ENCODE measurements at regions not wholly inside any gene's neighbourhood (a gene's known extent, or its start where the extent isn't known, plus 50 kb on each side); places are given as distances from the start of the nearest gene placed in this dataset.

DNA sequence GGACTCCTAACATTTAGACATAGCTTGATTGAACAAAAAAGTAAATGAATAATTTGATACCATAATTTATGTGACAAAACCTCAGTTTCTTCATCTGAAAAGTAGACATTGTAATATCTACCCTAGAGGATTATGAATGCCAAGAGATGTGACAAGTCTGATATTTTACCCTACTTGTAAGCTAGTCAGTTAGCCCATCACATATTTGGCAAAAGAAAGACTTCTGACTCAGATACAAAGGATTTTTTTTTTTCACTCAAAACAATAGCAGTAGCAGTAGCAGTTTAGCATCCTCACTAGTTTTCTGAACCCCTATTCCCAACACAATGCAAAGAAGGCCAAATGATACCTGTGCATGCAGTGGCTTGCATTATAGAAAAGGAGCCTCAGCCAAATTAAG, 377.3 kb upstream of the E2F7 start:
- CTCF ChIA-PET = no interaction called here
- H3K36me3 Mint-ChIP-seq (ENCODE audit: low read depth) = no peaks in the 10 kb centered on the region

DNA sequence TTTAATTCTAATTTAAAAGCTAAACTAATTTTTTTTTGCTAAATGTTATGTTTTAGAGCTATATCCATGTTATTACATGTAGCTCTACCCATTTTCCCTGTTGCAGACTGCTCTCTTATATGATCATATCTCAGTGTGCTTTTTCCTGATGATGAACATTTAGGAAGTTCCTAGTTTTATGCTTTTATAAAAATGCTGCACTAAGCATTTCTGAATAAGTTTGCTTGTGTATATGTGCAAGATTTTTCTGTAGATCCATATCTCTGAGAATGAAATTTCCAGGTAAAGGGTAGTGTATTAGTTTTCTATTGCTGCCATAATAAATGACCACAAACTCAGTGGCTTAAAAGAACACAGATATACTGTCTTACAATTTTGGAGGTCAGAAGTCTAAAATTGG, 374.4 kb upstream of the E2F7 start:
- CTCF ChIA-PET = no interaction called here
- intact Hi-C loops (cut with micrococcal nuclease) = no loop called here
- H3K27me3 Mint-ChIP-seq (ENCODE audit: low read depth) = no peaks in the 10 kb centered on the region
- no peaks in the 10 kb centered on the region for H3K4me1 Mint-ChIP-seq (ENCODE audit: low read depth)
- H3K4me3 Mint-ChIP-seq = no peak overlapping the region
- no peaks in the 10 kb centered on the region for H3K36me3 Mint-ChIP-seq (ENCODE audit: low read depth)
- no peaks in the 10 kb centered on the region for H3K9me3 Mint-ChIP-seq
- H3K27ac Mint-ChIP-seq = no peak overlapping the region
- no peak for DNase-seq

More for the DNA sequence above, 377.3 kb upstream of the E2F7 start:
- DNase-seq = no peak
- Mint-ChIP-seq H3K4me1 (ENCODE audit: low read depth) (no peaks in the 10 kb centered on the region), H3K9me3 (peaks cover 2% of the 10 kb centered on the region), H3K27ac (no peak overlapping the region), H3K4me3 (no peak overlapping the region), H3K27me3 (ENCODE audit: low read depth) (no peaks in the 10 kb centered on the region)
- intact Hi-C loops (cut with micrococcal nuclease) = no loop called here

DNA sequence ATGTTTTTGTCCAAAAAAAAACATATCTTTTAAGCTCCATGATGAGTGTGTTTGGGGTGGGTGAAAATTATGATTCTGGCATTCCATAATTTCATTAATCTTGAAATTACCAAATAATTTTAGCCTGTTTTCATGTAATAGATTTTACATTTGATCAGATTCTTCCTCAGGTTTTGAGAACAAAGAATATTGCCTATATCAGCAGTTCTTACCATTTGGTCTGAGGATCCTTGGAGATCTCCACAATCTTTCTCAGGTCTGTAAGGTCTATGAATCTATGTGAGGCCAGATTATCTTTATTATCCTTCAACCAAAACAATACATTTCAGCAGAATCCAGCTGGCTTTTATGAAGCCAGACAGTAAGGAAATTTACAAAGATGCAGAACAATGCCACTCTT, 373.3 kb upstream of the E2F7 start:
- no peaks in the 10 kb centered on the region for H3K36me3 Mint-ChIP-seq (ENCODE audit: low read depth)
- no peaks in the 10 kb centered on the region for H3K4me1 Mint-ChIP-seq (ENCODE audit: low read depth)
- DNase-seq = no peak
- H3K27me3 Mint-ChIP-seq (ENCODE audit: low read depth) = no peaks in the 10 kb centered on the region
- H3K27ac Mint-ChIP-seq = no peak overlapping the region
- no peaks in the 10 kb centered on the region for H3K9me3 Mint-ChIP-seq
- intact Hi-C loops (cut with micrococcal nuclease) = no loop called here
- CTCF ChIA-PET = no interaction called here
- H3K4me3 Mint-ChIP-seq = no peak overlapping the region

DNA sequence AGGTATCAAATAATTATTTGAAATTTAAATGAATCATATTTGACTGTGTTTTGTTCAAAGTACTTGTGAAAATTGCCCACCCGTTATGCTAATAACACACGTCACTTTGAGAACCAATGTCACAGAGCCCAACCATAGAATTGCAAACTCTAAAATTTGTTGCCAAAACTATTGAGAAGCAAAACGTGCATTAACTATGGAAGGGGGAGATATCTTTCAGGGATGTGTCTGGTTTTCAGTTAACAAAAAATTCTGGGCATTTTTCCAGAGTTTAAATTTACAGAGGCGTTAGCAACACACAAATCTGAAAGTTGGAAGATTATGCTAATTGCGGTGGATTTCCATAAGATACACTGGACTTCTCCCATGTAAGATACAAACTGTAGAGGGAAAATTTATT, 371.8 kb upstream of the E2F7 start:
- H3K4me3 Mint-ChIP-seq = no peak overlapping the region
- no peaks in the 10 kb centered on the region for H3K9me3 Mint-ChIP-seq
- H3K36me3 Mint-ChIP-seq (ENCODE audit: low read depth) = no peaks in the 10 kb centered on the region
- H3K4me1 Mint-ChIP-seq (ENCODE audit: low read depth) = no peaks in the 10 kb centered on the region
- CTCF ChIA-PET = no interaction called here
- H3K27ac Mint-ChIP-seq = no peak overlapping the region
- H3K27me3 Mint-ChIP-seq (ENCODE audit: low read depth) = no peaks in the 10 kb centered on the region
- no peak for DNase-seq
- intact Hi-C loops (cut with micrococcal nuclease) = no loop called here

DNA sequence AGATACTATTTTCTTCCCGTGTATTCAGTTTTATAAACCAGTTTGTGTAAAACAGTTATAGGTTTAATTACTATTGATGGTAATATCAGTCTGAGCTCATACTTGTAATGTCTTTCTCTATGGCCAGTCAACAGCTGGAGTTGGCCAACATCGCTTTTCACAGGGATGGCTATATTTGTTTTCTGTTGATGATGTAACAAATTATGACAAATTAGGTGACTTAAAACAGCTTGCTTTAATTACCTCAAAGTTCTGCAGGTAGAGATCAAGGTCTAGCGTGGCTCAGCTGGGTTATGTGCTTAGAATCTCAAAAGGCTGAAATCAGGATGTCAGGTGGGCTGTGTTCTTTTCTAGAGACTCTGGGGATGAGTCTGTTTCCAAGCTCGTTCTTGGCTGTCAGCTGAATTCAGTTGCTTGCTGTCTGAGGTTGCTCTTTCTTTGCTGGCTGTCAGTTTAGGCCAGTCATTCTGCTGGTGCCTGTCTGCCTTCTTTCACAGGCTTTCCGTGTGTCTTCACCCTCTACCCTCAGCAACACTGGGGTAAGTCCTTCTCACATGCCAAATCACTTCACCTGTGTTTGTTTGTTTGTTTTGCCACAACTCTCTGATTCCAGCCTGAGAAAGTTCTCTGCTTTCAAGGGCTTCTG, 370.2 kb upstream of the E2F7 start:
- Mint-ChIP-seq H3K36me3 (ENCODE audit: low read depth) (no peaks in the 10 kb centered on the region), H3K27ac (no peak overlapping the region), H3K4me3 (no peak overlapping the region), H3K27me3 (ENCODE audit: low read depth) (no peaks in the 10 kb centered on the region), H3K4me1 (ENCODE audit: low read depth) (no peaks in the 10 kb centered on the region), H3K9me3 (no peaks in the 10 kb centered on the region)
- intact Hi-C loops (cut with micrococcal nuclease) = no loop called here
- DNase-seq = no peak
- CTCF ChIA-PET = no interaction called here

DNA sequence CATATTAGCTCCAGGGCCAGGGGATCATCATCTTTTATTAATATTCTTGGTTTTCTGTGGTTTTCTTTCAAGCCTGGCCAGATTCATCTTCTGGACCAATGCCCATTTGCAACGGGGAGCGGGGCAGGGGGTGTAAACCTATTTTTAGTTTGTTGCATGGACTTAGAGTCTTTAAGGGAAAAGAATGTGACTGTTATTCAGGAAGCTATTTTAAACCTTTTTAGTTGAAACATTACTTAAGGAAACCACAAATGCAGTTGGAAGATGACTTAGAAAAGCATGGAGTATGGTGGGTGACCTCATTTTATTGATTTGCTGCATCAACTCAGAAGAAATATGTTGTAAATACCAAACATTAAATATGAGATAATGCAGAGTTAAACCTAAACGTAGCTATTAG, 368.4 kb upstream of the E2F7 start:
- no peaks in the 10 kb centered on the region for H3K4me1 Mint-ChIP-seq (ENCODE audit: low read depth)
- H3K27me3 Mint-ChIP-seq (ENCODE audit: low read depth) = no peaks in the 10 kb centered on the region
- no peaks in the 10 kb centered on the region for H3K36me3 Mint-ChIP-seq (ENCODE audit: low read depth)
- H3K9me3 Mint-ChIP-seq = no peaks in the 10 kb centered on the region
- H3K4me3 Mint-ChIP-seq = no peak overlapping the region
- CTCF ChIA-PET = no interaction called here
- no peak for DNase-seq
- H3K27ac Mint-ChIP-seq = no peak overlapping the region
- intact Hi-C loops (cut with micrococcal nuclease) = no loop called here

DNA sequence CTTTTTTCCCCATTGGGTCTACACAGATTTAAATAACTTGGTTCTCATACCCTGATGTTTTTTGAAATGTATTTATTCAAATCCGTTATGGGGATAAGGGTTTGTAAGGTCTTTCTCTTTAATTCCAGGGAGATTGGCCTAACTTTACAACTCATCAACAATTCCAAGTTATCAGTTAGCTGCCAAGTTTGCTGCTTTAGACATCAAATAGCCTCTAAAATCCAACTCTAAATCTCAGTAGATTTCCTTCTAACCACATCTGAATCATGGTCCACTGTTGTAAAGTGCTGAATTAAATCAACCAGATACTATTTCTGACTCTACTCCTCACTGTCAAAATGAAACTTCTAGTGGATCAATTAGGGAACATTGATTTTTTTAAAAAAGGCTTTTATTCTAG, 364.1 kb upstream of the E2F7 start:
- intact Hi-C loops (cut with micrococcal nuclease) = no loop called here
- DNase-seq = no peak
- Mint-ChIP-seq H3K4me3 (no peak overlapping the region), H3K36me3 (ENCODE audit: low read depth) (no peaks in the 10 kb centered on the region), H3K27me3 (ENCODE audit: low read depth) (no peaks in the 10 kb centered on the region), H3K27ac (no peak overlapping the region), H3K9me3 (peaks cover 8% of the 10 kb centered on the region), H3K4me1 (ENCODE audit: low read depth) (no peaks in the 10 kb centered on the region)
- CTCF ChIA-PET = interaction anchor here (0.5 kb wide), 1 partner anchor 258 kb away, joined by 3 read pairs; no protein-coding TSS in a partner anchor

DNA sequence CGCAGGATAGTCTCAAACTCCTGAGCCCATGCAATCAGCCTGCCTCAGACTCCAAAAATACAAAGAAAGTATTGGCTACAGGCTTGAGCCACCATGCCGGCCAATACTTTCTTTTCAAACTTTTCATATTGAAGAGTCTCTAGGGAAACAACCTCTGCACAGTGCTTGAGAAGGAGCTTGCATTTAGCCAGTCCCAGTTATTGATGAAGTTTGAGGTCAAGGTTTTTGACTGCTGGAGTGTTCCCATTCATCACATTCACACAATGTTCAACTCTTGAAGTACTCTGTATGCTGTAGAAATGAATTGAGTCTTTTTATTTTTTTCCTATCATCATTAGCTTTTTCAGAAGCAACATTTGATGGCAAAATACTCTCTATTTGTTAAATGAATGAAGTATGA, 355.8 kb upstream of the E2F7 start:
- Mint-ChIP-seq H3K4me3 (no peak overlapping the region), H3K36me3 (ENCODE audit: low read depth) (no peaks in the 10 kb centered on the region), H3K27me3 (ENCODE audit: low read depth) (no peaks in the 10 kb centered on the region), H3K27ac (no peak overlapping the region), H3K4me1 (ENCODE audit: low read depth) (no peaks in the 10 kb centered on the region), H3K9me3 (peaks cover 4% of the 10 kb centered on the region)
- DNase-seq = no peak
- CTCF ChIA-PET = no interaction called here
- intact Hi-C loops (cut with micrococcal nuclease) = no loop called here

DNA sequence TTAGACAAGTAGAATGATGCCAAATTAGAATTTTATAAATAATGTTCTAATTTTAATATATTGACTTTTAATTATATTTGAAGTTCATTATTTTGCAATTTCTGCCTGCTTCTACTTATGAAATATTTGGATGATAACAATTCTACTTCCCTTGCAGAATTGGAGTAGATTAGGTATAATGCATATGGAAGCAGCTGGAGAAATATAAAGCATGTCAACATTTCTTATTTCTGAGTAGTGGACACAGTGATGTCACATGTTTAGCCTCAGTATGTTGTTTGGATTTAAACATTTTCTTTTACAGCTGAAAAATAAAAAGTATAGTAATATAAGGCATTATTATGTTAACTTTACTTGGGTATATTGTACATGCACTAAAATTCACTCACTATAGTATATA, 344.2 kb upstream of the E2F7 start:
- intact Hi-C loops (cut with micrococcal nuclease) = no loop called here
- no peaks in the 10 kb centered on the region for H3K27me3 Mint-ChIP-seq (ENCODE audit: low read depth)
- H3K9me3 Mint-ChIP-seq = peaks cover 1% of the 10 kb centered on the region
- CTCF ChIA-PET = no interaction called here
- no peak overlapping the region for H3K27ac Mint-ChIP-seq
- no peaks in the 10 kb centered on the region for H3K4me1 Mint-ChIP-seq (ENCODE audit: low read depth)
- no peaks in the 10 kb centered on the region for H3K36me3 Mint-ChIP-seq (ENCODE audit: low read depth)
- no peak overlapping the region for H3K4me3 Mint-ChIP-seq
- no peak for DNase-seq

DNA sequence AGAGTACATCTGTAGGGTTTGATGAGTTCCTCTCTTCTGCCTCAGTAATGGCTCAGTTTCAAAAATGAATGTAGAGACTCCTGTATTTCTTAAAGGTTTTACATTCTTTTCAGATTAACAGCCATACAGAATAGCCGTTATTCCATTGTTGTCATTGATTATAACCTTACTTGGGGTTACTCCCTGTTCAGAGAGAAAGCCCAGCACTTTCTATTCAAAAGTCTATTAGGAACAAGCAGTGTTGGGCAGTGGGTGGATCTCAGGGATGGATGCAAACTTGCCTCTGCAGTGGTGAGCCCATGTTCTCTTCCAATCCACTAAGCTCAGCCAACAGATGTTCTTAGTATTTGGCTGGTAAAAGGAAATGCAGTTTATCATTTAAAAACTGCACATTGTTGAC, 342.6 kb upstream of the E2F7 start:
- DNase-seq = no peak
- Mint-ChIP-seq H3K27me3 (ENCODE audit: low read depth) (no peaks in the 10 kb centered on the region), H3K9me3 (peaks cover 1% of the 10 kb centered on the region), H3K27ac (no peak overlapping the region), H3K36me3 (ENCODE audit: low read depth) (no peaks in the 10 kb centered on the region), H3K4me3 (no peak overlapping the region), H3K4me1 (ENCODE audit: low read depth) (no peaks in the 10 kb centered on the region)
- CTCF ChIA-PET = interaction anchor here (0.5 kb wide), 1 partner anchor 471 kb away, joined by 5 read pairs; no protein-coding TSS in a partner anchor
- intact Hi-C loops (cut with micrococcal nuclease) = no loop called here

DNA sequence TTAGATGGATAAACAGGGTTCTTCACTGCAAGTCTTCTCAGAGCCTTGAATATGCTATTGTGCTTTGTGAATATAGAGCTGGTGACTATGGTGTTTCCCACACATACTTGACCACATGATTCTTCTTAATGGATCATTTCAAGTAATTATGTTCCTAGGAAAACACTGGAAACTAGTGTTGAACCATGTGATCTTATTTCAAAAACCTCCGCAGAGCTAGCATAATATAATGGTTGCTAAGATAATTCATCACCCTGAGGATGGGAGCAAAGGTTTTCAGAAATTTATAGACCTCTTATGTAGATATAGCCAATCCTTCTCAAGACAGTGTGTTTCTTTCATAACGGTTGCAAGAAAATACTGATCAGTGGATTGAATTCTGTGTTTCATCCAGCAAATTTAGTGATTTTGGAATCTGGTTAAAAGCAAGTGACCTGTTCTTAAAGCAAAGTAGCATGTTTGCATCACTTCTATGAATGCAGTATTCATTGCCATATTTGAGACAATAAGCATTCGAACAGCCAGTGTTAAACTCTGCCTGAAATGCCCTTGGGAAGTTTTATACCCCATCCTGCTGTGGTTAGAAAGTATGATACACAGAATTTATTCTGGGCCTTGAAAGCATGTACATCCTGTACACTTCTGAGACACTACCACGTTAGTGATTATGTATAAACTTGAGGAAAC, 341.0 kb upstream of the E2F7 start:
- intact Hi-C loops (cut with micrococcal nuclease) = no loop called here
- Mint-ChIP-seq H3K27ac (no peak overlapping the region), H3K9me3 (peaks cover 1% of the 10 kb centered on the region), H3K4me1 (ENCODE audit: low read depth) (no peaks in the 10 kb centered on the region), H3K4me3 (no peak overlapping the region), H3K27me3 (ENCODE audit: low read depth) (no peaks in the 10 kb centered on the region), H3K36me3 (ENCODE audit: low read depth) (no peaks in the 10 kb centered on the region)
- CTCF ChIA-PET = no interaction called here
- no peak for DNase-seq

DNA sequence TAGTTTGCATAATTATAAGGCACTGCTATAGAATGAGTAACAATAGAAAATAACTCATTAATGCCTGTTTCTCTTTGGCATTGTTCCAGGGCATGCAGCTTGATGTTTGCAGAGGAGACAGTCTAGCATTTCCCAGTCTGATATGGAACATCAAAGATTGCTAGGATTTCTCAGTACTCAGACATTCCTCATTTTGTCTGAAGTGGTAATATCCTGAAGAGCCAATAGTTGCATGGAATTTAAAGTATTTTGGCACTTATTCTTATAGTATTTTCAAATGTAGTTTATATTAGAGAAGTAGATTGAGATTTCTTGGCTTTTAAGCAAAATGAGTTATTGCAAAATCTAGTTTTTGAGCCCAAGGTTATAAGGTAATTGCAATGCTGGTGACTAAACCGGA, 337.3 kb upstream of the E2F7 start:
- H3K27ac Mint-ChIP-seq = no peak overlapping the region
- H3K4me1 Mint-ChIP-seq (ENCODE audit: low read depth) = no peaks in the 10 kb centered on the region
- H3K4me3 Mint-ChIP-seq = no peak overlapping the region
- no peaks in the 10 kb centered on the region for H3K27me3 Mint-ChIP-seq (ENCODE audit: low read depth)
- no peaks in the 10 kb centered on the region for H3K36me3 Mint-ChIP-seq (ENCODE audit: low read depth)
- intact Hi-C loops (cut with micrococcal nuclease) = no loop called here
- CTCF ChIA-PET = no interaction called here
- no peak for DNase-seq
- peaks cover 1% of the 10 kb centered on the region for H3K9me3 Mint-ChIP-seq

DNA sequence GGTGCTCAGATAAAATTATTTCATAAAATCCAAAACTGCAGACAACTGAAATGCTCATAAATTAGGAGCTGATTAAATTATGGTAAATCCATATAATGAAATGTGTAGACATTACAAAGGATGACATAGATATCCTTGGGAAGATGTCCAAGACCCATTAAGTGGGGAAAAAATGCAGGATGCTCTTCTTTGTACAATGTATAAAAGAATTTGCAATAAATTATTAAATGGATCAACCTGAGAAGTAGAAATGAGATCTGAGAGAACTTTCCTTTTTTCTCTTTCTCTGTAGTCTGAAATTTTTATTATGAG, 336.4 kb upstream of the E2F7 start:
- Mint-ChIP-seq H3K27me3 (ENCODE audit: low read depth) (no peaks in the 10 kb centered on the region), H3K27ac (no peak overlapping the region), H3K9me3 (peaks cover 1% of the 10 kb centered on the region), H3K4me1 (ENCODE audit: low read depth) (no peaks in the 10 kb centered on the region), H3K4me3 (no peak overlapping the region), H3K36me3 (ENCODE audit: low read depth) (no peaks in the 10 kb centered on the region)
- CTCF ChIA-PET = no interaction called here
- intact Hi-C loops (cut with micrococcal nuclease) = no loop called here
- no peak for DNase-seq
